Neural crest cell (in vitro differentiated cells): ENCODE measurements at regions not wholly inside any gene's neighbourhood (a gene's known extent, or its start where the extent isn't known, plus 50 kb on each side); places are given as distances from the start of the nearest gene placed in this dataset.
"Not testable (repeated sequence)": the region's sequence is repeated elsewhere in the genome, so short reads cannot be mapped to it uniquely, and the experiment has no call there.

ENCODE experiments used
- DNase-seq: peaks from one replicate; pipeline ENCODE4 v3.0.0; 2021; ENCODE audit warnings: low read depth, mixed read lengths, low spot score
- H3K27ac Mint-ChIP-seq: one replicate; pipeline ENCODE4 v1.8.0; 2021; ENCODE audit warnings: mild to moderate bottlenecking, mixed read lengths; ENCODE audit not compliant: unreplicated experiment
- H3K27me3 Mint-ChIP-seq: 2 replicates; pipeline ENCODE4 v1.8.0; 2021; ENCODE audit warnings: low read depth, mild to moderate bottlenecking, mixed read lengths
- H3K36me3 Mint-ChIP-seq: 2 replicates; pipeline ENCODE4 v1.8.0; 2021; ENCODE audit warnings: low read depth, mild to moderate bottlenecking, mixed read lengths
- H3K4me1 Mint-ChIP-seq: 2 replicates; pipeline ENCODE4 v1.8.0; 2021; ENCODE audit warnings: mixed read lengths
- H3K4me3 Mint-ChIP-seq: one replicate; pipeline ENCODE4 v1.8.0; 2021; ENCODE audit warnings: mild to moderate bottlenecking, mixed read lengths
- H3K9me3 Mint-ChIP-seq: 2 replicates; pipeline ENCODE4 v1.8.0; 2021; ENCODE audit warnings: mixed read lengths
- CTCF ChIP-seq: fragments of 200-600 bp; sonication (generic); conservative IDR thresholded peaks from 2 replicates; pipeline ENCODE4 v1.5.0; 2021; ENCODE audit warnings: antibody characterized with exemption, mild to moderate bottlenecking

- H3K36me3 Mint-ChIP-seq, result peaks cover 15% of the 10 kb centered on the region
- no peak overlapping the region for H3K27ac Mint-ChIP-seq
- DNase-seq, result no peak
- H3K4me1 Mint-ChIP-seq, result peaks cover 17% of the 10 kb centered on the region
- TF ChIP-seq CTCF, result no peak
- no peak overlapping the region for H3K4me3 Mint-ChIP-seq
- H3K9me3 Mint-ChIP-seq, result peaks cover 4% of the 10 kb centered on the region
- no peaks in the 10 kb centered on the region for H3K27me3 Mint-ChIP-seq
Observed at GRCh38 chr19:30287973-30288372, 84.2 kb upstream of the ZNF536 start.

- Mint-ChIP-seq H3K27ac (no peak overlapping the region), H3K4me1 (peaks cover 21% of the 10 kb centered on the region), H3K27me3 (no peaks in the 10 kb centered on the region), H3K9me3 (peaks cover 4% of the 10 kb centered on the region), H3K4me3 (no peak overlapping the region), H3K36me3 (peaks cover 15% of the 10 kb centered on the region)
- no peak for DNase-seq
- TF ChIP-seq CTCF, result no peak
Observed at GRCh38 chr19:30288911-30289310, 83.3 kb upstream of the ZNF536 start.

GRCh38 chr19:30289336-30289735 is 82.8 kb upstream of the ZNF536 start:
- Mint-ChIP-seq H3K9me3 (peaks cover 4% of the 10 kb centered on the region), H3K27me3 (no peaks in the 10 kb centered on the region), H3K36me3 (peaks cover 15% of the 10 kb centered on the region), H3K4me1 (peaks cover 21% of the 10 kb centered on the region), H3K27ac (no peak overlapping the region), H3K4me3 (no peak overlapping the region)
- no peak for TF ChIP-seq CTCF
- no peak for DNase-seq

GRCh38 chr19:30290805-30291204 is 81.4 kb upstream of the ZNF536 start:
- not testable (repeated sequence) for H3K4me3 Mint-ChIP-seq
- H3K4me1 Mint-ChIP-seq, result peaks cover 13% of the 10 kb centered on the region
- peaks cover 15% of the 10 kb centered on the region for H3K36me3 Mint-ChIP-seq

GRCh38 chr19:30293051-30293785 is 79.0 kb upstream of the ZNF536 start:
- H3K4me1 Mint-ChIP-seq, result peaks cover 8% of the 10 kb centered on the region
- H3K27ac Mint-ChIP-seq, result peak overlapping the region; percentile 59
- TF ChIP-seq CTCF, result no peak
- H3K36me3 Mint-ChIP-seq, result peaks cover 10% of the 10 kb centered on the region
- no peaks in the 10 kb centered on the region for H3K9me3 Mint-ChIP-seq
- H3K4me3 Mint-ChIP-seq, result no peak overlapping the region
- DNase-seq, result no peak
- no peaks in the 10 kb centered on the region for H3K27me3 Mint-ChIP-seq

More at GRCh38 chr19:30290805-30291204, 81.4 kb upstream of the ZNF536 start:
- DNase-seq, H3K9me3 Mint-ChIP-seq, H3K27ac Mint-ChIP-seq, H3K27me3 Mint-ChIP-seq: not testable (repeated sequence)

- Mint-ChIP-seq H3K27me3 (no peaks in the 10 kb centered on the region), H3K4me1 (peaks cover 16% of the 10 kb centered on the region), H3K36me3 (no peaks in the 10 kb centered on the region), H3K27ac (no peak overlapping the region), H3K4me3 (no peak overlapping the region), H3K9me3 (no peaks in the 10 kb centered on the region)
- no peak for TF ChIP-seq CTCF
- no peak for DNase-seq
Observed at GRCh38 chr19:30297969-30298368, 74.2 kb upstream of the ZNF536 start.
